Effector memory CD4-positive, alpha-beta T cell (primary cell): ENCODE measurements at regions not wholly inside any gene's neighbourhood (a gene's known extent, or its start where the extent isn't known, plus 50 kb on each side); places are given as distances from the start of the nearest gene placed in this dataset.
"Not testable (repeated sequence)": the region's sequence is repeated elsewhere in the genome, so short reads cannot be mapped to it uniquely, and the experiment has no call there.

Source experiments
- DNase-seq, 3 donors: peaks; one replicate each; pipeline ENCODE4 v3.0.0-alpha.2; 2020
- H3K27ac ChIP-seq: 2 replicates; pipeline ENCODE4 v1.7.0; 2013; ENCODE audit warnings: mild to moderate bottlenecking, low read length, moderate library complexity; ENCODE audit not compliant: insufficient read depth, poor library complexity, severe bottlenecking
- H3K27me3 ChIP-seq: replicated peaks from 2 replicates; pipeline ENCODE4 v1.7.0; 2013; ENCODE audit warnings: mild to moderate bottlenecking, low read length; ENCODE audit not compliant: insufficient read depth, control insufficient read depth, poor library complexity, severe bottlenecking
- H3K36me3 ChIP-seq: 2 replicates; pipeline ENCODE4 v1.7.0; 2013; ENCODE audit warnings: mild to moderate bottlenecking, low read length, moderate library complexity; ENCODE audit not compliant: control insufficient read depth, insufficient read depth
- H3K4me1 ChIP-seq: 2 replicates; pipeline ENCODE4 v1.7.0; 2013; ENCODE audit warnings: low read length, mild to moderate bottlenecking; ENCODE audit not compliant: control insufficient read depth, insufficient read depth, poor library complexity, severe bottlenecking
- H3K4me3 ChIP-seq: 2 replicates; pipeline ENCODE4 v1.7.0; 2013; ENCODE audit warnings: low read length, low read depth, mild to moderate bottlenecking; ENCODE audit not compliant: insufficient read depth, poor library complexity, severe bottlenecking
- H3K9me3 ChIP-seq: 2 replicates; pipeline ENCODE4 v1.7.0; 2013; ENCODE audit warnings: mild to moderate bottlenecking, low read length, moderate library complexity; ENCODE audit not compliant: control insufficient read depth

- no peak overlapping the region for H3K27ac ChIP-seq
- no peaks in the 10 kb centered on the region for H3K27me3 ChIP-seq
- DNase-seq = no peak
- no peaks in the 10 kb centered on the region for H3K9me3 ChIP-seq
- no peaks in the 10 kb centered on the region for H3K36me3 ChIP-seq
- H3K4me1 ChIP-seq = no peaks in the 10 kb centered on the region
- H3K4me3 ChIP-seq = no peak overlapping the region
Observed at GRCh38 chr6:67971812-67972211, 663.3 kb upstream of the ADGRB3 start.

GRCh38 chr6:67966830-67967229 lies 668.3 kb upstream of the ADGRB3 start:
- DNase-seq = no peak
- Histone ChIP-seq H3K27me3 (no peaks in the 10 kb centered on the region), H3K36me3 (no peaks in the 10 kb centered on the region), H3K4me1 (no peaks in the 10 kb centered on the region), H3K4me3 (no peak overlapping the region), H3K27ac (no peak overlapping the region), H3K9me3 (no peaks in the 10 kb centered on the region)

- Histone ChIP-seq H3K9me3 (peaks cover 4% of the 10 kb centered on the region), H3K4me3 (no peak overlapping the region), H3K36me3 (no peaks in the 10 kb centered on the region), H3K27me3 (no peaks in the 10 kb centered on the region), H3K27ac (no peak overlapping the region), H3K4me1 (no peaks in the 10 kb centered on the region)
- no peak for DNase-seq
Observed at GRCh38 chr6:67956352-67956751, 678.7 kb upstream of the ADGRB3 start.

- H3K27me3 ChIP-seq = no peaks in the 10 kb centered on the region
- H3K36me3 ChIP-seq = no peaks in the 10 kb centered on the region
- no peaks in the 10 kb centered on the region for H3K4me1 ChIP-seq
- no peak for DNase-seq
- no peak overlapping the region for H3K27ac ChIP-seq
- H3K9me3 ChIP-seq = peaks cover 4% of the 10 kb centered on the region
- no peak overlapping the region for H3K4me3 ChIP-seq
Observed at GRCh38 chr6:67952948-67953347, 682.1 kb upstream of the ADGRB3 start.

GRCh38 chr6:67952121-67952520 lies 683.0 kb upstream of the ADGRB3 start:
- H3K9me3 ChIP-seq = peaks cover 4% of the 10 kb centered on the region
- no peak overlapping the region for H3K27ac ChIP-seq
- H3K4me1 ChIP-seq = no peaks in the 10 kb centered on the region
- no peak for DNase-seq
- no peaks in the 10 kb centered on the region for H3K36me3 ChIP-seq
- no peak overlapping the region for H3K4me3 ChIP-seq
- H3K27me3 ChIP-seq = no peaks in the 10 kb centered on the region

GRCh38 chr6:67947762-67948161 lies 687.3 kb upstream of the ADGRB3 start:
- DNase-seq, H3K36me3 ChIP-seq, H3K27me3 ChIP-seq, H3K4me1 ChIP-seq, H3K9me3 ChIP-seq, H3K27ac ChIP-seq, H3K4me3 ChIP-seq: not testable (repeated sequence)

GRCh38 chr6:67935976-67936477 lies 699.1 kb upstream of the ADGRB3 start:
- no peaks in the 10 kb centered on the region for H3K9me3 ChIP-seq
- no peak overlapping the region for H3K4me3 ChIP-seq
- no peaks in the 10 kb centered on the region for H3K36me3 ChIP-seq
- DNase-seq = no peak
- no peaks in the 10 kb centered on the region for H3K27me3 ChIP-seq
- no peaks in the 10 kb centered on the region for H3K4me1 ChIP-seq
- H3K27ac ChIP-seq = no peak overlapping the region

- Histone ChIP-seq H3K9me3 (no peaks in the 10 kb centered on the region), H3K4me1 (no peaks in the 10 kb centered on the region), H3K27me3 (no peaks in the 10 kb centered on the region), H3K4me3 (no peak overlapping the region), H3K27ac (no peak overlapping the region), H3K36me3 (no peaks in the 10 kb centered on the region)
- DNase-seq = no peak
Observed at GRCh38 chr6:67933278-67933677, 701.8 kb upstream of the ADGRB3 start.

- not testable (repeated sequence) for H3K27me3 ChIP-seq, H3K4me1 ChIP-seq, H3K27ac ChIP-seq, H3K36me3 ChIP-seq, DNase-seq, H3K9me3 ChIP-seq, H3K4me3 ChIP-seq
Observed at GRCh38 chr6:67922588-67922987, 712.5 kb upstream of the ADGRB3 start.

- H3K4me3 ChIP-seq, H3K36me3 ChIP-seq, H3K9me3 ChIP-seq, H3K27me3 ChIP-seq, DNase-seq, H3K27ac ChIP-seq, H3K4me1 ChIP-seq: not testable (repeated sequence)
Observed at GRCh38 chr6:67920040-67920439, 715.0 kb upstream of the ADGRB3 start.

GRCh38 chr6:67916399-67916798 lies 718.7 kb upstream of the ADGRB3 start:
- H3K27ac ChIP-seq = no peak overlapping the region
- no peaks in the 10 kb centered on the region for H3K9me3 ChIP-seq
- DNase-seq = no peak
- H3K27me3 ChIP-seq = no peaks in the 10 kb centered on the region
- no peaks in the 10 kb centered on the region for H3K36me3 ChIP-seq
- no peak overlapping the region for H3K4me3 ChIP-seq
- no peaks in the 10 kb centered on the region for H3K4me1 ChIP-seq
